H1 (cell line): ENCODE measurements at regions not wholly inside any gene's neighbourhood (a gene's known extent, or its start where the extent isn't known, plus 50 kb on each side); places are given as distances from the start of the nearest gene placed in this dataset.

Experiments
- CHD1 ChIP-seq: IDR thresholded peaks from 2 replicates; pipeline ENCODE4 v1.6.1; 2012; ENCODE audit warnings: low read depth, low read length, improper control_type of control experiment
- EGR1 ChIP-seq: IDR thresholded peaks from 2 replicates; pipeline ENCODE4 v1.6.1; 2011; ENCODE audit warnings: low read depth, low read length, borderline replicate concordance
- HDAC6 ChIP-seq: IDR thresholded peaks from one replicate; pipeline ENCODE4 v1.7.1; 2012; ENCODE audit warnings: low read depth, mild to moderate bottlenecking, inconsistent platforms, low read length, moderate library complexity
- NANOG ChIP-seq: IDR thresholded peaks from 2 replicates; pipeline ENCODE4 v1.6.1; 2011; ENCODE audit warnings: low read length, low read depth, mild to moderate bottlenecking, inconsistent platforms; ENCODE audit not compliant: insufficient read depth, poor library complexity, severe bottlenecking
- POLR2A ChIP-seq, 2 experiments: IDR thresholded peaks; 1 replicate in 1 of 2; 2 replicates in 1 of 2; pipeline ENCODE4 v1.6.1; 2011; ENCODE audit warnings: low read depth in 2 of 2, low read length in 2 of 2, mild to moderate bottlenecking in 2 of 2; ENCODE audit errors: control extremely low read depth in 1 of 2
- RAD21 ChIP-seq, 2 experiments: IDR thresholded peaks in 1 of 2; conservative IDR thresholded peaks in 1 of 2; 2 replicates each; pipeline ENCODE4 v1.6.1; 2011; ENCODE audit warnings: low read depth in 2 of 2, low read length in 2 of 2, improper control_type of control experiment in 1 of 2, inconsistent platforms in 1 of 2, mild to moderate bottlenecking in 1 of 2, moderate library complexity in 1 of 2
- ZNF274 ChIP-seq: IDR thresholded peaks from 2 replicates; pipeline ENCODE4 v1.7.0; 2012; ENCODE audit warnings: low read length, borderline replicate concordance; ENCODE audit errors: extremely low read depth

DNA sequence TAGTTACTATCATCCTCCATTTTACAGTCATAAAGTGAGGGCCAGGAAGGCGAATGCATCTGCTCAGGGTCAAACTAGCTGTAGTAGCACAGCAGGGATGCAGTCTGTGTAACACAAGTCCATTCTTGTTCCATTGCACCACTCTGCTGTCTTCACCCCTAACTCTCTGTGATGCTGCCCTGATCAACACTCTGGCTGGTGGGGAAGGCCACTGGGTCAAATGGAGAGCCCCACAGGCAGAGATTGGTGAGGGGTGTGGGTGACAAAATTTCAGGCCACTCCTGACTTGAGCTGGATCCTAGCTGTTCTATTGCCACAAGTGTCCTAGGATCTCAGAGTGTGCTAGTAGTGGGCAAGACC lies 136.5 kb downstream of the PJA1 start (continued):
- TF ChIP-seq RAD21 (IDR thresholded peaks at IDR 0.05 in 1 of 2, conservative IDR thresholded peaks at IDR 0.05 in 1 of 2; ENCODE audit: low read depth in 2 of 2, low read length in 2 of 2) (no peak), EGR1 (no peak), ZNF274 (no peak), NANOG (no peak), HDAC6 (no peak), POLR2A (IDR thresholded peaks at IDR 0.05; ENCODE audit: control extremely low read depth in 1 of 2, low read depth in 2 of 2, low read length in 2 of 2) (no peak), CHD1 (no peak)
